C1 segment of cervical spinal cord (tissue), 14 donors: ENCODE measurements at regions not wholly inside any gene's neighbourhood (a gene's known extent, or its start where the extent isn't known, plus 50 kb on each side); places are given as distances from the start of the nearest gene placed in this dataset.

Experiments used
- DNase-seq, 14 donors: peaks; one replicate each; lab custom pipeline; 2025; lab: John Stamatoyannopoulos, UW

- peak in 8 of 14 donors; percentile 5 to 41 (median 10) for DNase-seq
Measured at GRCh38 chr15:58269455-58270414, 131.6 kb downstream of the AQP9 start.

GRCh38 chr15:58271410-58271809 is 133.2 kb downstream of the AQP9 start:
- DNase-seq = no peak

GRCh38 chr15:58273104-58273503 is 134.9 kb downstream of the AQP9 start:
- DNase-seq = no peak

GRCh38 chr15:58274885-58275284 is 136.7 kb downstream of the AQP9 start:
- no peak for DNase-seq

GRCh38 chr15:58275785-58276184 is 137.6 kb downstream of the AQP9 start:
- DNase-seq = no peak

GRCh38 chr15:58276924-58277323 is 138.7 kb downstream of the AQP9 start:
- no peak for DNase-seq

- DNase-seq = no peak
Measured at GRCh38 chr15:58277333-58277732, 139.2 kb downstream of the AQP9 start.

- no peak for DNase-seq
Measured at GRCh38 chr15:58279106-58279505, 140.9 kb downstream of the AQP9 start.

GRCh38 chr15:58279654-58280053 is 141.5 kb downstream of the AQP9 start:
- DNase-seq = no peak

GRCh38 chr15:58282060-58282708 is 144.0 kb downstream of the AQP9 start:
- no peak for DNase-seq

- no peak for DNase-seq
Measured at GRCh38 chr15:58283302-58283701, 145.1 kb downstream of the AQP9 start.

GRCh38 chr15:58284293-58284692 is 146.1 kb downstream of the AQP9 start:
- DNase-seq = no peak

GRCh38 chr15:58285212-58285920 is 146.4 kb upstream of the LIPC start:
- DNase-seq = no peak

- DNase-seq = no peak
Measured at GRCh38 chr15:58285921-58286278, 145.9 kb upstream of the LIPC start.

GRCh38 chr15:58286523-58286922 is 145.3 kb upstream of the LIPC start:
- no peak for DNase-seq

- no peak for DNase-seq
Measured at GRCh38 chr15:58287891-58288290, 143.9 kb upstream of the LIPC start.

GRCh38 chr15:58288592-58288991 is 143.2 kb upstream of the LIPC start:
- no peak for DNase-seq

GRCh38 chr15:58291848-58292247 is 139.9 kb upstream of the LIPC start:
- DNase-seq = no peak

GRCh38 chr15:58292751-58293175 is 139.0 kb upstream of the LIPC start:
- DNase-seq = no peak

- DNase-seq = no peak
Measured at GRCh38 chr15:58293622-58294550, 137.9 kb upstream of the LIPC start.

GRCh38 chr15:58294681-58295254 is 137.0 kb upstream of the LIPC start:
- DNase-seq = no peak
